ENCODE measurements at regions not wholly inside any gene's neighbourhood (a gene's known extent, or its start where the extent isn't known, plus 50 kb on each side); places are given as distances from the start of the nearest gene placed in this dataset.

GRCh38 chr4:30950737-30951136 is 230.6 kb downstream of the PCDH7 start:
- Histone ChIP-seq H3K4me1 (peaks cover 8% of the 10 kb centered on the region), H3K27me3 (no peaks in the 10 kb centered on the region), H3K9me3 (no peaks in the 10 kb centered on the region), H3K36me3 (no peaks in the 10 kb centered on the region), H3K4me3 (ENCODE audit: low read depth, low read length) (no peak overlapping the region)
- TF ChIP-seq CTCF (IDR thresholded peaks at IDR 0.05; ENCODE audit: low read depth, low read length), result no peak
- DNase-seq, result no peak

- no peak for TF ChIP-seq CTCF (IDR thresholded peaks at IDR 0.05; ENCODE audit: low read depth, low read length)
- H3K9me3 ChIP-seq, result no peaks in the 10 kb centered on the region
- no peaks in the 10 kb centered on the region for H3K27me3 ChIP-seq
- H3K4me1 ChIP-seq, result peaks cover 14% of the 10 kb centered on the region
- H3K4me3 ChIP-seq (ENCODE audit: low read depth, low read length), result no peak overlapping the region
- DNase-seq, result no peak
- no peaks in the 10 kb centered on the region for H3K36me3 ChIP-seq
Observed at GRCh38 chr4:30952526-30953219, 232.5 kb downstream of the PCDH7 start.

GRCh38 chr4:30953799-30954198 is 233.6 kb downstream of the PCDH7 start:
- H3K27me3 ChIP-seq, result no peaks in the 10 kb centered on the region
- no peaks in the 10 kb centered on the region for H3K9me3 ChIP-seq
- peak; percentile 30 for DNase-seq
- H3K4me1 ChIP-seq, result peaks cover 19% of the 10 kb centered on the region
- TF ChIP-seq CTCF (IDR thresholded peaks at IDR 0.05; ENCODE audit: low read depth, low read length), result no peak
- H3K36me3 ChIP-seq, result no peaks in the 10 kb centered on the region
- H3K4me3 ChIP-seq (ENCODE audit: low read depth, low read length), result no peak overlapping the region

GRCh38 chr4:30956916-30957315 is 236.7 kb downstream of the PCDH7 start:
- peak overlapping the region; percentile 28 for H3K4me3 ChIP-seq (ENCODE audit: low read depth, low read length)
- no peaks in the 10 kb centered on the region for H3K36me3 ChIP-seq
- H3K4me1 ChIP-seq, result peaks cover 21% of the 10 kb centered on the region
- no peak for TF ChIP-seq CTCF (IDR thresholded peaks at IDR 0.05; ENCODE audit: low read depth, low read length)
- peak; percentile 19 for DNase-seq
- H3K27me3 ChIP-seq, result no peaks in the 10 kb centered on the region
- H3K9me3 ChIP-seq, result no peaks in the 10 kb centered on the region

GRCh38 chr4:30957706-30958105 is 237.5 kb downstream of the PCDH7 start:
- no peak for TF ChIP-seq CTCF (IDR thresholded peaks at IDR 0.05; ENCODE audit: low read depth, low read length)
- Histone ChIP-seq H3K4me3 (ENCODE audit: low read depth, low read length) (no peak overlapping the region), H3K36me3 (no peaks in the 10 kb centered on the region), H3K27me3 (no peaks in the 10 kb centered on the region), H3K4me1 (peaks cover 26% of the 10 kb centered on the region), H3K9me3 (no peaks in the 10 kb centered on the region)
- DNase-seq, result no peak

- H3K9me3 ChIP-seq, result no peaks in the 10 kb centered on the region
- no peak overlapping the region for H3K4me3 ChIP-seq (ENCODE audit: low read depth, low read length)
- no peak for TF ChIP-seq CTCF (IDR thresholded peaks at IDR 0.05; ENCODE audit: low read depth, low read length)
- no peaks in the 10 kb centered on the region for H3K27me3 ChIP-seq
- peaks cover 19% of the 10 kb centered on the region for H3K4me1 ChIP-seq
- no peak for DNase-seq
- no peaks in the 10 kb centered on the region for H3K36me3 ChIP-seq
Observed at GRCh38 chr4:30959781-30960485, 239.8 kb downstream of the PCDH7 start.

Measured in BE2C (cell line).